Astrocyte of the cerebellum (primary cell): ENCODE measurements at regions not wholly inside any gene's neighbourhood (a gene's known extent, or its start where the extent isn't known, plus 50 kb on each side); places are given as distances from the start of the nearest gene placed in this dataset.

Source experiments
- DNase-seq: peaks from one replicate; pipeline ENCODE4 v3.0.0-alpha.2; 2011; ENCODE audit warnings: low read depth
- H3K4me3 ChIP-seq: 2 replicates; pipeline ENCODE4 v1.5.1; 2011; ENCODE audit warnings: mild to moderate bottlenecking, low read depth, low read length, moderate library complexity
- CTCF ChIP-seq: IDR thresholded peaks from 2 replicates; pipeline ENCODE4 v1.5.1; 2012; ENCODE audit warnings: low read length, low read depth, moderate library complexity, mild to moderate bottlenecking; ENCODE audit errors: missing control alignments
- in situ Hi-C: cut with HindIII; loops from 2 replicates; pipeline ENCODE4 v1.10.0; 2017; ENCODE audit warnings: low sequenced_read_pairs

DNA sequence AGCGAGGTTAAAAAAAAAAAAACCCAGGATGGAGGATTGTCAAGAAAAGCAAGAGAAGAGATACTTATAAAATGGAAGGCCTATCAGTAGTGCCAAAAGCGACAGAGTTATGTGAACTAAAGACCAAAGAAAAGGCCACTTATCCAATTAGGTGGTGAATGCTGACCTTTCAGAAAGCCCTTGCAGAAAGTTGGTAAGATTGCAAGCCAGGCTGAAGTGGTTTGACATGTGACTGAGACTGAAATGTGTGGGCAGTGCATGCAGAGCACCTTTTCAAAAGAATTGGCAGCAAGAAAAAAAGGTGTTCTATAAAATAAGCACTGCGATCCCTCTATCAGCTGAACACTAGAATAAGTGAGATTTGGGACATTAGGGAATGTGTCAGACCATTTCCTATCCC, 379.4 kb upstream of the FAM98A start:
- no peak overlapping the region for H3K4me3 ChIP-seq
- no peak for DNase-seq
- in situ Hi-C loops = no loop called here
- TF ChIP-seq CTCF = no peak

DNA sequence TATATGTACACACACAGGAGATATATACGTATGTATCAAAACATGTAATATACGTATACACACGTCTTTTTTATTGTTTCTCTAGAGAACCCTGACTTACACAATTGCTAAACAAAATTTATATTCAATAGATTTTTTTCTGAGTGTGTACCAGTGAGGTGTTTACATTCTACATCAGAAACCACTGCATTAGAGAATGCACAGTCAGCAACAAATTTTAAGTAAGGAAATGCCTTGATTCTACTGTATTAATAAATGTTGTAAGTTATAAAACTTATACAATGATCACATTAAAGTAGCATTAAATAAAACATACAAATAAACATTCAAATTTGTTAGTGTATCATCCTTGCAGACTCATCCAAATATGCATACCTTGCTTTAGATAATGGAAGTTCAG, 376.4 kb upstream of the FAM98A start:
- in situ Hi-C loops = no loop called here

DNA sequence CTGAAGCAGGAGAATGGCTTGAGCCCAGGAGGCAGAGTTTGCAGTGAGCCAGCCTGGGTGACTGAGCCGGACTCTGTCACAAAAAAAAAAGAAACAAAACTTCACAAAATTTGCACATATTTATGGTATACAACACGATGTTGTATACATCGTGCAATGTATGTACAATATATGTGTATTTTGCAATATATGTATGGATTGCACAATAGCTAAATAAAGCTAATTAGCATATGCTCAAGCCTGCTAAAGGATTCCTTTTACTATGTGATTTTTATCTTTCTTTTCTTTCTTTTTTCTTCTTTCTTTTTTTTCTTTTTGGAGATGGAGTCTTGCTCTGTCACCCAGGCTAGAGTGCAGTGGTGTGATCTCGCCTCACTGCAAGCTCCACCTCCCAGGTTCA, 368.0 kb upstream of the FAM98A start:
- in situ Hi-C loops = no loop called here
- no peak overlapping the region for H3K4me3 ChIP-seq
- DNase-seq = no peak
- no peak for TF ChIP-seq CTCF

More for the DNA sequence above, 376.4 kb upstream of the FAM98A start:
- no peak overlapping the region for H3K4me3 ChIP-seq
- no peak for DNase-seq
- no peak for TF ChIP-seq CTCF

- in situ Hi-C loops = no loop called here
- DNase-seq = no peak
- H3K4me3 ChIP-seq = no peak overlapping the region
- no peak for TF ChIP-seq CTCF
Observed at GRCh38 chr2:33958591-33958990, 359.5 kb upstream of the FAM98A start.

- in situ Hi-C loops = no loop called here
- TF ChIP-seq CTCF = no peak
Observed at GRCh38 chr2:33949371-33949770, 350.3 kb upstream of the FAM98A start.

DNA sequence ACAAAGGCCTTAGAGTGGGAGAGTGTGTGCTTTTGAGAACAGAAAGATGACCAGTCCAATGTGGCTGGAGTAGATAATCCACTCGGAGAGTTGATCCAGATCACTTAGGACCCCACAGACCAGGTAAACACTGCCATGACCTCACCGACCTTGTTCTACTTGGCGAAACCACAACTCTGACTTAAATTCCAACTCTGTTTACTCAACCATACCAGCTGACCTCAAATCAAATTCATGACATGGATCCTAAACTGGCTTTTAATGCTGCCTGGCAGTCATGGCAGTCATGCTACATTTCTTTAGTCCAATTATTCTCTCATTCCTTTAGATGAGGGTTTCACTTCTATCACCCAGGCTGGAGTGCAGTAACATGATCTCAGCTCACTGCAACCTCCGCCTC, 347.1 kb upstream of the FAM98A start:
- DNase-seq = no peak
- in situ Hi-C loops = no loop called here
- TF ChIP-seq CTCF = no peak
- H3K4me3 ChIP-seq = no peak overlapping the region

More at GRCh38 chr2:33949371-33949770, 350.3 kb upstream of the FAM98A start:
- no peak overlapping the region for H3K4me3 ChIP-seq
- no peak for DNase-seq

DNA sequence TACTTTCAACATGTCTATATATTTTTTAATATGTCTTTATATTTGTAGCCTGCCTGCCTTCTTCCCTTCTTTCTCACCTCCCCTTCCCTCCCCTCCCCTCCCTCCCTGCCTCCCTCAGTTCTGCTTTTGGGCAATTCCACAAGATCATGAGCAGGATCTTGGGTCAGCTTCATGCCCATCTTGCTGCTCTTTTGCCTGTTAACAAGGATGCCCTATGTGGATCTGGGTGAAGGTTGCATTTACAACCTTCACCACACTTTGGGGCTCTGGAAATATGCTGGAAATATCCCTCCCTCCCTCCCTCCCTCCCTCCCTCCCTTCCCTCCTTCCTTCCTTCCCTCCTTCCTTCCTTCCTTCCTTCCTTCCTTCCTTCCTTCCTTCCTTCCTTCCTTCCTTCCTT, 334.1 kb upstream of the FAM98A start:
- in situ Hi-C loops = no loop called here
- DNase-seq = no peak

More for the DNA sequence above, 334.1 kb upstream of the FAM98A start:
- TF ChIP-seq CTCF = no peak
- H3K4me3 ChIP-seq = no peak overlapping the region
